ENCODE measurements at regions not wholly inside any gene's neighbourhood (a gene's known extent, or its start where the extent isn't known, plus 50 kb on each side); places are given as distances from the start of the nearest gene placed in this dataset.

- TF ChIP-seq CTCF (IDR thresholded peaks at IDR 0.05 in 8 of 11, conservative IDR thresholded peaks at IDR 0.05 in 3 of 11) (no peak), POLR2A (IDR thresholded peaks at IDR 0.05) (no peak), POLR2AphosphoS5 (IDR thresholded peaks at IDR 0.05) (no peak)
These were observed 641.3 kb downstream of the TRAM1L1 start for GRCh38 chr4:116444117-116444516.
